SK-N-DZ (cell line): ENCODE measurements at regions not wholly inside any gene's neighbourhood (a gene's known extent, or its start where the extent isn't known, plus 50 kb on each side); places are given as distances from the start of the nearest gene placed in this dataset.
"Not testable (repeated sequence)": the region's sequence is repeated elsewhere in the genome, so short reads cannot be mapped to it uniquely, and the experiment has no call there.

Experiments
- DNase-seq: peaks from one replicate; pipeline ENCODE4 v3.0.0-alpha.2; 2015; ENCODE audit warnings: low spot score

DNA sequence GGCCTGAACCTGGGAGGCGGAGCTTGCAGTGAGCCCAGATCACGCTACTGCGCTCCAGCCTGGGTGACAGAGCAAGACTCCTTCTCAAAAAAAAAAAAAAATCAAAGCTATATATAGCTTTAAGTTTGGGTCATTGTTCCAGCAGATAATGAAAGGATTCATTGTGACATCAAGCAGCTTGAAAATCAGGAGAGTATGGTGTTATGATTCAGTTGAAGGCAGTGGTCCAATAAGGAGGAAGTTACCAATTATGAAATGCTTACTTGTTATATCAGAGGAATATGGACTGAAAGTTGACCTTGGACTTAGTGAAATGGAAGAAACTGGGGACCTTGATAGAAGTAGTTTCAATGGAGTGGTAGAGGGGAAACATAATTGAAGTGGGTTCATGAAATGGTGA is 140.4 kb upstream of the MAD2L1 start:
- no peak for DNase-seq

DNA sequence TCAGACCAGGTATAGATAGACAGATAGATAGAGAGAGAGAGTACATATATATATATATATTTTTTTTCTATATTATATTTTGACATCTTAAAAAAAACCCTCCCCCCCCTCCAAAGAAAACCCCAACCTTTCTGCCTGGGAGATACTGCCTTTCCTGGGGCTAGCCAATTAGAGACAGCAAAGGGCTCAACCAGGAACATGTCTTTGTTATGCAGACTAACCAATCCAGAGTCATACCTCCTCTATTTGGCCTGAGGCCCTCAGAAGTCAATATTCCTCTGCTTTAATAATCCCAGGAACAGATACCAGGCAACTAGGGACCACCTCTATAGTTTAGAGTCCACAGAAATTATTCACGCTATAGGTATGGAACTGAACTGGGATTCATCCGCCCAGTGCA is 135.6 kb upstream of the MAD2L1 start:
- no peak for DNase-seq

GRCh38 chr4:120200573-120201110 is 134.0 kb upstream of the MAD2L1 start:
- DNase-seq: not testable (repeated sequence)

DNA sequence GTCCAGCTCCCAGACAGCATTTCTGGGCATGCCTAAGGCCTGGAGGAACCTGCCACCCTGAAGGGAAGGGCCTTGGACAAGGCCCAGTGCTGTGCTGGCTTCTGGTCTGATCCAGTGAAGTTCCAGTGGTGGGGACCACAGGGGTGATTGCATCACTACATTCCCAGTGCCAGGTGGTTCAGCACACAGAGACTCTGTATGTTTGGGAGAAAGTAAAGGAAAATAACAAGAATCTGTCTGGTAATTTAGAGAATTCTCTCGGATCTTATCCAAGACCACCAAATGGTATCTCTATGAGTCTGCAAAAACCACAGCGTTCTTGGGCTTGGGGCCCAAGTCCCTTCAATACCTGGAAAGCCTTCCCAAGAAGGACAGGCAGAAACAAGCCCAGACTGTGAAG is 131.8 kb upstream of the MAD2L1 start:
- DNase-seq: no peak

GRCh38 chr4:120177603-120178002 is 111.0 kb upstream of the MAD2L1 start:
- DNase-seq: no peak

- DNase-seq: peak; percentile 3
Observed at GRCh38 chr4:120175272-120175671, 108.6 kb upstream of the MAD2L1 start.

- DNase-seq: no peak
Observed at GRCh38 chr4:120163895-120164294, 97.2 kb upstream of the MAD2L1 start.

DNA sequence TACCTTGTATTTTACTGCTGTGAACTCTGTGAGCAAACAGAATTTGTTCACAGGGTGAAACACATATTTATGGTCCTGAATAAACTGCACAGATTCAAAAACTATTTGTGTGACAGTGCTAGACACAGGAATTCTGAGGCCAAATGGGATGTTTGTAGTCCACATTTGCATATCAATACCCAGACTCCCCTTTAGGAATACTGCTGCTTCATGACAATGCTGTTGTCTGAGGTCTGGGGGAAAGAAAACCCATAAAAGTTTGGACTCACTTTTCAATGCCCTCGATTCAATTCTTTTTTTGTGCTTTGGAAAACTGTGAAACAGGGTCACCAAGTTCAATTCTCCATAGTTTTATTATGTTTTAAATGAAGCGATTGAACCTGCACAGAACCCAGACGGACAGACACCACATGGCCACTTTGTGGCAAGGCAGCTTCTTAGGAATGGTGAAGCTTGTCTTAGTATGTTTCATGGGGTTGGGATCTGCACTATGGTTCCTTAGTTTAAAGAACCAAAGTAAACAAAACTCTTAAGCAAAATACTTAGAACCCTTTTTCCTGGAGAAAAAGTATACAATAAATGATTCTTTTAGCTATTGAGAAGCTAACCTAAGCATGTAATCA is 92.3 kb upstream of the MAD2L1 start:
- DNase-seq: no peak

DNA sequence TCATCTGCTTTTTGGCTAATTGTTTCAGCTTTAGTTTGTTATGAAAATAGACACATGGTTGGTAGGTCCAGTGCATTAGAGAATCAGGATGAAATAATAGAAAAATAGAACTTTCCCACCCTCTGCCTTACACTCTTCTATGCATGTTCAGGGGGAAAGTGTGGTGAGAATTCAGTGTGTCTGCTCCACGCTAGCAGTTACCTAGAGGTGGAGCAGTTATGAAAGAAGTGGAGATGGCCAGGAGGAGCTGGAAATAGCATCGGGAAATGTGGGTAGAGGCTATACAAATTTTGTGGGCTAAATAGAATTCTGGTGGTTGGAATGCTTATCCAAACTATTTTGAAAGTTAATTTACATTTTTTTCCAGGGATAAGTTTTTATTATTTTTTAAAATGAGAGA is 91.4 kb upstream of the MAD2L1 start:
- DNase-seq: no peak

DNA sequence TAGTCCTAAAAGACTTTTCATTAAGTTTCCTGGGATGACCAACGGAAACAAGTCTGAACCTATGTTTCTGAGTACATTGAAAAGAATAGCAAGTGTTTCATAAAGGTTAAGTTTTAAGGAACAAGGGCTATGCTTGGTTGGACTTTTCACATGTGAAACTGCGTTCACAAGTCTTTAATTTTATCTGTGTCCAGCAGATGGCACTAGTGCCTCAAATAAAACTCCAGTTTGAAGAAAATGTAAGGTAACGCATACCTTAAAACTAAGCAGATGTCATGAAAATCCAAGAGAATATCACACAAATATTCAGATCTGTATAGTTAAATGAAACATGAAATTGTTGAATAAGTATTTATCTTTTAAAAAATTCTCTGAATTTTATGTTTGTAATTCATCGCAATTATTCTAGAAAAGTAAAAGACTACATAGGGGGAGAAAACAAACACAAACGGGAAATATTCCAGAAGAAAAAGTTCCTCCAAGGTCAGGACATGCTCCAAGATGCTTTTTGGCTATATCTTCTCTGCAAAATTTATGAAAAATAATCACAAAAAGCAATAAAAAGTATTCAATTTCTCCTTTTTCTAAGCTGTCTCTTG is 89.6 kb upstream of the MAD2L1 start:
- DNase-seq: peak; percentile 78

DNA sequence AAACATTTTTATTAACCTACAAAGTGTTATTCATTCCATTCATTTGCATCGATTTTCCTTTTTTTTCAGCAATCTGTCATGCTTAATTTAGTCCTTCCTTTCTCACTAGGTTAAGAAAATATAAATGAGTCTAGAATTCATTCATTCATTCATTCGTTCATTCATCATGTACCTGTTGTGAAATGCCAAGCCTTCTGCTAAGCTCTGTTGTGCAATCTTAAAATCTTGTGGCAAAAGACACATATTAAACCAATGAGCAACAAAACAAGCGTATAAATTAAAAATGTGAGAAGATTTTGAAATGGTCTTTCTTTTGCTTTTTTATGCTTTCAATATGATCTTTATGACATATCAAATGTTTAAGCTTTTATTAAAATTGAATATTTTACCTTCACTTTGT is 88.6 kb upstream of the MAD2L1 start:
- no peak for DNase-seq

GRCh38 chr4:120144634-120145033 is 78.0 kb upstream of the MAD2L1 start:
- DNase-seq: no peak

- DNase-seq: no peak
Observed at GRCh38 chr4:120144041-120144440, 77.4 kb upstream of the MAD2L1 start.

DNA sequence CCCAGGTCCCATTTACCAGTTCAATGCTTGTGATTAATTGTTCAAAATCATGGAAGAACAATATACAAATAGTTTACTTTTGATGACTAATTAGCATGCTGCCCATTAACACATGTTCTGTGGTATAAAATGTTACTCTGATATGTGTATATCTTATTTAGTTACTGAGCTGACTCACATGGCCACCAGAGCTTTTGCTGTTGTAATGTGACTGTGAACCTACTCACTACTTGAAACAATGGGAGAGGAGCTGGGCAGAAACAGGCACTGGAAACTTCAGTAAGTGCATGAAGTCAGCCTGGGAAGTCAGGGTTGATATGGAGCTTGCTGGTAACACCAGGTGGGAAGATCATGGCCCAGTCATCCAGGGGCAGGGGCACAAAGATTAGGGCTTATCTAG is 72.7 kb upstream of the MAD2L1 start:
- DNase-seq: no peak

DNA sequence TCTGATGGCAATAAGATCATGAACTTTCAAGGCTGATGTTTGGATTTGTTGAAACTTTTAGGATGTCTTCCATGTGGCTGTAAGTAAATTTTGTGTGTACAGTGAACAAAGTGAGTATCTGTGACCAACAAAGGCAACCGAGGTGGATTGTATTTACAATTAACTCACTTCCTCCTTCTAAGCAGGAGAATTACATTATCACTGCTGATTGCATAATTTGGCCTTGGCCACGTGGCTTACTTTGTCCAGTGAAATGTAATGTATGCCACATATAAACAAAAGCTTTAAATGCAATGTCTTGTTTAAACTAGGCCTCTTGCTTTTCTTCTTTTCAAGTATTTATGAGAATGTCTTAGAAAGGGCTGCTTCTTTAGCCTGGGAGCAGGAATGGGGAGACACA is 66.3 kb upstream of the MAD2L1 start:
- no peak for DNase-seq

DNA sequence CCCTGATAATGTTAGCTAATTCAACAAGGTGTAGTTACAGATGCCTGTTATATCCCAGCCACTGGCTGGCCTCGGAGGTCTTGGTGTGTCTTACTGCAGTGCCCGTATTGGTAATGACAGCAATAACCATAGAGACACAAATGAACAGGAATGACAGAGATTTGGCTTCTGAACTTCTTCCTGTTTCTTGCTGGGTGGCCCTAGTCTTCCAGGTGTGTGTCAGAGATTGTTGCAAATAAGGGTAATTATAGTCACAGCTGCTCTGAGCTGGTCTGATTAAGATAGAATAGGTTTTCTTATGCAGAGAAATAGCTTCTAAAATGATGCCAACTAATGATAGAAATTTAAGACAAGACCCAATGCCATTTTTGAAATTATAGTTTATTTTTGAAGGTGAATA is 64.1 kb upstream of the MAD2L1 start:
- DNase-seq: no peak
